Type B pancreatic cell (in vitro differentiated cells): ENCODE measurements at regions not wholly inside any gene's neighbourhood (a gene's known extent, or its start where the extent isn't known, plus 50 kb on each side); places are given as distances from the start of the nearest gene placed in this dataset.

Experiments used
- DNase-seq: peaks from one replicate; pipeline ENCODE4 v3.0.0; 2021; ENCODE audit warnings: mixed read lengths; ENCODE audit not compliant: unreplicated experiment; ENCODE audit errors: extremely low spot score
- H3K27ac Mint-ChIP-seq: 2 replicates; pipeline ENCODE4 v1.8.0; 2021; ENCODE audit warnings: mild to moderate bottlenecking, mixed read lengths
- H3K27me3 Mint-ChIP-seq: 2 replicates; pipeline ENCODE4 v1.8.0; 2021; ENCODE audit warnings: mixed read lengths
- H3K36me3 Mint-ChIP-seq: 2 replicates; pipeline ENCODE4 v1.8.0; 2021; ENCODE audit warnings: mixed read lengths
- H3K4me1 Mint-ChIP-seq: one replicate; pipeline ENCODE4 v1.8.0; 2021; ENCODE audit warnings: mixed read lengths; ENCODE audit not compliant: unreplicated experiment
- H3K4me3 Mint-ChIP-seq: 2 replicates; pipeline ENCODE4 v1.8.0; 2021; ENCODE audit warnings: mild to moderate bottlenecking, mixed read lengths
- H3K9me3 Mint-ChIP-seq: 2 replicates; pipeline ENCODE4 v1.8.0; 2021; ENCODE audit warnings: mixed read lengths
- TF ChIP-seq, protein P1 (sequence below): fragments of 200-600 bp; sonication (generic); conservative IDR thresholded peaks from 2 replicates; pipeline ENCODE4 v1.5.0; 2021; ENCODE audit warnings: antibody characterized with exemption, mild to moderate bottlenecking

DNA sequence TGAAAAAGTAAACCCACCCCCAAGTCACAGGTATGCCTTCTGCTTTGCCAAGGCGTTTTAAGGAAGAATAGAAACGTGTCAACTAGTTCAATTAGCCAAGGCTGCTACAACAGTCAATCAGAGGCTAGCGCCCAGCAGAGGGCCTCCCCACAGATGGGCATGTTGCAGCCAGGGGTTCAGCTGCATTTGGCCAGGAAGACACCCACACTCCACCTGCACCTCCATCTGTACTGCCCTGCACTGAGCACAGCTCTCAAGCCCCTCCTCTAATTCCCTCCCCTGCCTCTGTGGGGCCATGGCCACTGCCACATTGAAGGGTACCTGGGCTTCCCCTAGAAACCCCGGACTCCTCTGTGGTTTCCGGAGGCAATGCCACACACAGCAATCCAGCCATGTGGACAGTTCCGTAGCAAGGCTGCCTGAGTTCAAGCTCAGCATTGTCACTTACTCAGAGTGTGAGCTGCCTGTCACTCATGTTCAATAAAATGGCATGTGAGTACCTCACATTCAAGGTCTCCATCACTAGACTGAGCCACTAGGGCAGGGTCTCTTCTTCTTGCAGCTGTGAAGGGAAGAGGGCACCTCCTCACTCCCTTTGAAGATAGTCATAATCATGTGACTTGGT lies 248.4 kb downstream of the IRX2 start:
- Mint-ChIP-seq H3K4me1 (peaks cover under 1% of the 10 kb centered on the region), H3K36me3 (no peaks in the 10 kb centered on the region), H3K27ac (no peak overlapping the region), H3K4me3 (no peak overlapping the region), H3K27me3 (no peaks in the 10 kb centered on the region), H3K9me3 (no peaks in the 10 kb centered on the region)
- DNase-seq, result no peak
- TF ChIP-seq, protein P1, sequence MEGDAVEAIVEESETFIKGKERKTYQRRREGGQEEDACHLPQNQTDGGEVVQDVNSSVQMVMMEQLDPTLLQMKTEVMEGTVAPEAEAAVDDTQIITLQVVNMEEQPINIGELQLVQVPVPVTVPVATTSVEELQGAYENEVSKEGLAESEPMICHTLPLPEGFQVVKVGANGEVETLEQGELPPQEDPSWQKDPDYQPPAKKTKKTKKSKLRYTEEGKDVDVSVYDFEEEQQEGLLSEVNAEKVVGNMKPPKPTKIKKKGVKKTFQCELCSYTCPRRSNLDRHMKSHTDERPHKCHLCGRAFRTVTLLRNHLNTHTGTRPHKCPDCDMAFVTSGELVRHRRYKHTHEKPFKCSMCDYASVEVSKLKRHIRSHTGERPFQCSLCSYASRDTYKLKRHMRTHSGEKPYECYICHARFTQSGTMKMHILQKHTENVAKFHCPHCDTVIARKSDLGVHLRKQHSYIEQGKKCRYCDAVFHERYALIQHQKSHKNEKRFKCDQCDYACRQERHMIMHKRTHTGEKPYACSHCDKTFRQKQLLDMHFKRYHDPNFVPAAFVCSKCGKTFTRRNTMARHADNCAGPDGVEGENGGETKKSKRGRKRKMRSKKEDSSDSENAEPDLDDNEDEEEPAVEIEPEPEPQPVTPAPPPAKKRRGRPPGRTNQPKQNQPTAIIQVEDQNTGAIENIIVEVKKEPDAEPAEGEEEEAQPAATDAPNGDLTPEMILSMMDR, result no peak

DNA sequence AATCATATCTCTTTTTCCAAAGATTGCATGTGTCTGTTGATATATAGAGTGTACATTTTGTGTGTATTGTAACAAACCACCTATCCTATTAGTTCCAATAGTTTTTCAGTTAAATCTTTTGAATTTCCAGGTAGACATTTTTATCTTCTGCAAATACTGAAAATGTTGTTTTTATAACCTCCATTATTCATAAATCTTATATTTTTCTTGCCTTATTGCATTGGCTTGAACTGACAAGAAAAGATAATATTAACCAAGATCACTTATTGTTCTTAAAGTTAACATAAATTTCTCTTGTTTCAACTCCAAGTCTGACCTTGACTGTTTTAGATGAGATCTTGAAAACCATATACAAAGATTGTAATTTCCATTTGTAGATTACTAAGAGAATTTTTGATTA lies 251.6 kb downstream of the IRX2 start:
- no peak overlapping the region for H3K4me3 Mint-ChIP-seq
- H3K27me3 Mint-ChIP-seq, result no peaks in the 10 kb centered on the region
- peaks cover 8% of the 10 kb centered on the region for H3K4me1 Mint-ChIP-seq
- peaks cover 4% of the 10 kb centered on the region for H3K9me3 Mint-ChIP-seq
- DNase-seq, result no peak
- H3K36me3 Mint-ChIP-seq, result no peaks in the 10 kb centered on the region
- no peak overlapping the region for H3K27ac Mint-ChIP-seq
- TF ChIP-seq, protein P1, result no peak

DNA sequence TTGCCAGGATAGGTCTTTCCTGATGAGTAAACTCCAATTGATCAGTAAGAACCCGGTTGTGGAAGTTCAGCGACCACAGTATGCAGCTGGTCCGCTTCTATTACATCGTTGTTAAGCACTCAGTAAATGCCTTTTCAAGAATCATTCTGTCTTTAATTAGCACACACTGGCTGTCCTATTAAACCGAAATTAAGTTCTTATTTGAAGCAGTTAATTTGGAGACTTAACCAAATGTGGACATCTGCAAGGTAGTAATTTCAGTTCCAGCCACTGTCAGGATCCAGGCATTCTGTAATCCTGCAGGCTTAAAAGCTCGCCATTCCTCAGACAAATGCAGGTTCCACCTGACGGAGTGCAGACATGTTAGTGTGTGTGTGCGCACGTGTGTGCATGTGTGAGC lies 254.6 kb downstream of the IRX2 start:
- Mint-ChIP-seq H3K9me3 (peaks cover 4% of the 10 kb centered on the region), H3K4me3 (no peak overlapping the region), H3K4me1 (peaks cover 8% of the 10 kb centered on the region), H3K27me3 (no peaks in the 10 kb centered on the region), H3K27ac (no peak overlapping the region), H3K36me3 (no peaks in the 10 kb centered on the region)
- no peak for DNase-seq
- TF ChIP-seq, protein P1, result no peak

DNA sequence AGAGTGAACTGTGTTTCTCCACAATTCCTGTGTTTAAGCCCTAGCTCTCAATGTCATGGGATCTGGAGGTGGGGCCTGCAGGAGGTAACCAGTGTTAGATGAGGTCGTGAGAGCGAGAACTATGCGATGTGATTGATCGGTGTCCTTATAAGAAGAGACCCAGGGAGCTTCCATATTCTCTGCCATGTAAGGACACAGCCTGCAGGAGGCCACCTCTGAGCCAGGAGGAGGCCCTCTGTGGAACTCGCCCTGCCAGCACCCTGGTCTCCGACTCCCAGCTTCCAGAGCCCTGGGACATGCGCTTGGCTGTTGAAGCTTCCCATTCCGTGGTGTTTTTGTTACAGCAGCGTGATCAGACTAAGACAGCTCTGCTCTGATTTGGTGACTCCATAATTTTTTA lies 255.4 kb downstream of the IRX2 start:
- no peak for DNase-seq
- H3K27ac Mint-ChIP-seq, result no peak overlapping the region
- H3K9me3 Mint-ChIP-seq, result peaks cover 4% of the 10 kb centered on the region
- H3K36me3 Mint-ChIP-seq, result no peaks in the 10 kb centered on the region
- no peaks in the 10 kb centered on the region for H3K27me3 Mint-ChIP-seq
- TF ChIP-seq, protein P1, result no peak
- H3K4me1 Mint-ChIP-seq, result peaks cover 8% of the 10 kb centered on the region
- no peak overlapping the region for H3K4me3 Mint-ChIP-seq

DNA sequence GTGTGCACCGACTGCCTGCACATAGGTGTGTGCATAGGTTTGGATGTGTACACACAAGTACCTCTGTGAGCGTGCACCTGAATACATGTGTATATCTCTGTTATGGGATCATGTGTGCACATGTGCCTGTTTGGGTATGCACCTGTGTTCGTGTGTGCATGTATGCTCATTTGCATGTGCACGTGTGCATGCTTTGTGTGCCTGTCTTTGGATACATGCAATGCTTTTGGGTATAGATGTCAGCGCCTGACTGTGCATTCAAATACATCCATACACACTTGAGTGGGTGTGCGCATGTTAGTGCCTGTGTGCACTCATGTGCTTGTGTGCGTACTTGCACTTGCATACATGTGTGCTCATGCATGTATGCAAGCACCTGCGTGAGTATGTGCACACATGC lies 258.1 kb downstream of the IRX2 start:
- DNase-seq, result no peak
- Mint-ChIP-seq H3K9me3 (peaks cover 4% of the 10 kb centered on the region), H3K36me3 (no peaks in the 10 kb centered on the region), H3K4me3 (no peak overlapping the region), H3K4me1 (peaks cover 8% of the 10 kb centered on the region), H3K27me3 (no peaks in the 10 kb centered on the region), H3K27ac (no peak overlapping the region)
- TF ChIP-seq, protein P1, result no peak

DNA sequence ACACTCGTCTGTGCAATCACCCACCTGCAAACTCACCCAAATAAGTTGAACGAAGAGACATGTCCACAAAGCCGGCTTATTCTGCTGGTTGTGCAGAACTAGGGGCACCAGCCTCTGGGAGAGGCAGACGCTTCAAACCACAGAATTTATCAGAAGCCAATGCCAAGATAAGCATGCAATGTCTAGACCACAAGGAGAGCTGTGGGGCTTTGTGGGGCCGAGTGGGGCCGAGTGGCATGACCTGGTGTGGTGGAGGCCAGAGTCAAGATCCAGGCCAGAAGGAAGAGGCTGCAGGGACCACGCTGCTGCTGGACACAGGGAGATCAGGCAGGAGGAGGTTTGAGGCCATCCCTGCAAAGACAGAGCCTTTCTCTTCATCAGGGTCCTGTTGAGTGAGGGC lies 259.0 kb downstream of the IRX2 start:
- TF ChIP-seq, protein P1, result no peak
- DNase-seq, result no peak
- Mint-ChIP-seq H3K4me3 (no peak overlapping the region), H3K36me3 (no peaks in the 10 kb centered on the region), H3K9me3 (peaks cover 4% of the 10 kb centered on the region), H3K27ac (no peak overlapping the region), H3K27me3 (no peaks in the 10 kb centered on the region), H3K4me1 (peaks cover 1% of the 10 kb centered on the region)
